Right ventricle myocardium inferior (tissue), 1 donor: ENCODE measurements at regions not wholly inside any gene's neighbourhood (a gene's known extent, or its start where the extent isn't known, plus 50 kb on each side); places are given as distances from the start of the nearest gene placed in this dataset.

Experiments
- ATAC-seq: fragments of 200-7000 bp; cut with Tn5 transposase; one replicate; pipeline ENCODE4 v1.9.1; 2020; ENCODE audit warnings: mild to moderate bottlenecking, moderate library complexity
- DNase-seq: peaks from one replicate; pipeline ENCODE4 v3.0.0; 2021; ENCODE audit errors: missing footprints
- intact Hi-C: fragments of 100-400 bp; cut with DNase I; formaldehyde crosslinking; loops from one replicate; pipeline ENCODE4 v1.11.0; 2022
- donor health status: DM: no; HTN: yes; CAD: no; lungs with severe emphysema.

DNA sequence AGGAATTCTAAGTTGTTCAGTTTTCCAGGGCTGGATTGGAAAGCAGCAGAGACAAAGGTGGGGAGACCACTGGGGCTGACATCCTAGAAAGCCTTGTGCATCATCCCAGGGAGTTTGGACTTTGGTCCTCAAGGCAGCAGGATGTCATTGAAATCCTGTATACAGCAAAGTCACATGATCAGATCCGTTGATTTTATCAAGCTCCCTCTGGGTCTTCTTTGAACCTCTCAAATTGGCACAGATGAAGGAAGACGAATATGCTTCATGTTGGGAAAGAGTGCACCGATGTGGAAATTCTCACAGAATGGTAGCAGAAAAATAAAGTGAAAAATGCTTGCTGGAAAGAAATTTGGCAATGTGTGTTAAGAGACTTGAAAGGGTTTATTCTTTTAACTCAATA is 149.8 kb upstream of the TMTC4 start:
- ATAC-seq = no peak
- intact Hi-C loops = no loop called here
- no peak for DNase-seq

DNA sequence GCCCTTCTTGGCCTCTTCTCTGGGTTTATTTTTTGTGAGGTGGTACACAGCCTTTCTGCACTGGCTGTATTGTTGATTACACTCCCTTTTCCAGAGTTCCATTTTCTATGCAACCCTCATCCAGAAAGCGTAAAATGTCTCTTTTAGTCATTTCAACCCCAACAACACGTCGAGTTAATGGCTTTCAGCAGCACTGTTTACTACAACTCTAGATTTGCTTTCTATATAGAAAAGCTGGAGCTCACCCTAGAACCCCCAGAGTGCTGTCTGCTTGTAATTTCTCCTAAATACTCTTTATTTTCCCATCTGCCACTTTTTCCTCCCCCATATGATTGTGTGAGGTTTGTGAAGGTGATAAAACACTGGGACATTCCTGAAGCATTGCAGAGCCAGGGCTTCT is 148.9 kb upstream of the TMTC4 start:
- DNase-seq = no peak
- ATAC-seq = no peak
- intact Hi-C loops = no loop called here

DNA sequence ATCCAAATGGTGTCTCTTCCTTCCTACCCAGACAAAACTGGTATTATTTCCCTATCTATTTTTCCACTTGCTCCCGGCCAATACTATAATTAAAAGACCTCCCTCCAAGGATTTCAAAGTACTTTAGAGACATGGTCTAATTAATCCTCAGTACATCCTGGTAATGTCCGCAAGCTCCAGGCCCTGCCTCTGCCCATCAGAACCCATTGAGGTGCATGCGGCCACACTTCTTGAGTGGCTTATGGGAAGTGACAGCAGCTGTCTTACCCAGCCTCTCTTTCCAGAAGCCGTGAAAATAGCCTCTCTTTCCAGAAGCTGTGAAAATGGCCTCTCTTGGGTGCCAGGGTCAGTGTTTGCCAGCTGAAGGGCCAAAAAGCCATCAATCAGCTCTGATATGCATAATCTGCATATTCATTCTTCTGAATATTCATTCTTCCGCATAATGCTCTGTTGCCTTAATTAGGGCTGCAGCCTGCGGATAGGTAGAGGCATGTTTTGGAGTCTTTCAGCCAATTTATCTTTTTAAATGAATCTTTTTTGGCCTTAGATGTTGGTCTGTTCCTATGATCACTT is 148.4 kb upstream of the TMTC4 start:
- intact Hi-C loops = no loop called here
- DNase-seq (no peak), ATAC-seq (no peak)

GRCh38 chr13:100818711-100819110 is 144.1 kb upstream of the TMTC4 start:
- DNase-seq (no peak), ATAC-seq (no peak)
- intact Hi-C loops = no loop called here

GRCh38 chr13:100817928-100818327 is 143.3 kb upstream of the TMTC4 start:
- no peak for DNase-seq
- no peak for ATAC-seq
- intact Hi-C loops = no loop called here

- no peak for ATAC-seq
- intact Hi-C loops = no loop called here
Measured at GRCh38 chr13:100815476-100816046, 141.0 kb upstream of the TMTC4 start.

GRCh38 chr13:100812982-100813584 is 138.5 kb upstream of the TMTC4 start:
- intact Hi-C loops = no loop called here
- DNase-seq (no peak), ATAC-seq (no peak)

More at GRCh38 chr13:100815476-100816046, 141.0 kb upstream of the TMTC4 start:
- DNase-seq = no peak

- DNase-seq = peak; percentile 61
- ATAC-seq = no peak
- intact Hi-C loops = no loop called here
Measured at GRCh38 chr13:100811928-100812327, 137.3 kb upstream of the TMTC4 start.

- ATAC-seq (no peak), DNase-seq (no peak)
- intact Hi-C loops = no loop called here
Measured at GRCh38 chr13:100811024-100811865, 136.7 kb upstream of the TMTC4 start.

DNA sequence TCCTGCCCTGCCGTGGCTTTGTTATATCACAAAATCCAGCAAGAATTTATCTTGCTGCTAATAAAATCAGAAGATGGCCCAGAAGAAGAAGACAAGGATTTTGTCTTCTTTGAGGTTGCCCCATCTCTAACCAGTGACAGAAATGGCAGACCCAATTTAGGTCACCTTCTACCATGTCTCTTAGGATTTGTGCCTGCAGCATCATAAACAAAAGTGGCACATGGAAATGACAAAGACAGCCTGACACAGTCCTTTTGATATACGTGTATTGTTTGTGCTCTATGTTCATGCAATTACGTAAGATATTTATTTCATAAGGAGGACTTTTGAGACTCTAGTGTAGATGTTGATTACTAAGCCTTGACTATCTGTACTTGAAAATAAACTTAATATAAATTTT is 135.9 kb upstream of the TMTC4 start:
- intact Hi-C loops = no loop called here
- DNase-seq = no peak
- ATAC-seq = no peak

GRCh38 chr13:100809856-100810255 is 135.3 kb upstream of the TMTC4 start:
- ATAC-seq (no peak), DNase-seq (no peak)
- intact Hi-C loops = no loop called here

- DNase-seq = no peak
- intact Hi-C loops = no loop called here
- ATAC-seq = no peak
Measured at GRCh38 chr13:100809129-100809390, 134.5 kb upstream of the TMTC4 start.

- no peak for ATAC-seq
- no peak for DNase-seq
- intact Hi-C loops = no loop called here
Measured at GRCh38 chr13:100808330-100809128, 133.9 kb upstream of the TMTC4 start.

DNA sequence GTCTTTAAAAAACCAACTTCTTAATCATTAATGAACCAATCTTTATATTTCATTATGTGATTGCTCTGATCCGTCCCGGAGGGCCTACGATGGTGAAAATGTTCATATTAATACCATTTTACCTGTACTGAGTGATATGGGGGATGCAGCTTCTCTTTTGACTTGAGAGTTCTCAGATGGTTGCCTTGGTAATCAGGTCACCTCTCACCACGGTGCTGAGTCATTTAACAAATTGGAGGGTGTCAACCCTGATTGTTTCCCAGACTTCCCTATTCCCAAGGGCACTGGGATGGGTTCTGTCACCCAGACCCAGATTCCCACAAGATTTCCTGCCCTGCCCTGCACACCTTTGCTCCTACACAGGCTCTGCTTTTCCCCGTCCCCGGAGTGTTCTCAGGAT is 128.5 kb upstream of the TMTC4 start:
- ATAC-seq (no peak), DNase-seq (no peak)
- intact Hi-C loops = no loop called here

GRCh38 chr13:100800283-100800875 is 125.8 kb upstream of the TMTC4 start:
- no peak for DNase-seq
- intact Hi-C loops = no loop called here
- no peak for ATAC-seq

DNA sequence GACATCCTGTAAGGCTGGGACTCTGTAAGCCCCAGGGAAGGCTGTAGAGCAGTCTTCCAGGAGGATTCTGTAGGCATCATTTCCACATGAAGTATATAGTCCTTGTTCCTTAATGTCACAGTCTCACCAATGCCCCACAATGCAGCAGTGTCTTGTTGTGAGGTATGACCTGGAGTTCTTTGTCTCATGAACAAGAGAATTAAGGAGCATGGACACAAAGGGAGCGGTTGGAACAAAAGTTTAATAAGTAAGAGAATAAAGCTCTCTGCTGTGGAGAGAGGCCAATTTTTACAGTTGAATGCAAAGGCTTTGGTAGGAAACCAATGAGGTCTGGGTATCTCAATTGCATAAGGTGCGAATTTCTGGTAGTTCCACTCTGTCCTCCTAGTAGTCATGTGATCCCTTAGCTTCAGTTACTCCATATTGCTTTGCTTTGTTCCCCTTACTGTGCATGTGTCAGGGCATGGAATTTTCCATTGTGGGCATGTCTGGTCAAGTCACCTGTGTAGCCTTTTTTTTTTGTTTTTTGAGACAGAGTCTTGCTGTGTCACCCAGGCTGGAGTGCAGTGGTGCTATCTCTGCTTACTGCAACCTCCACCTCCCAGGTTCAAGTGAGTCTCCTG is 124.3 kb upstream of the TMTC4 start:
- DNase-seq (no peak), ATAC-seq (no peak)
- intact Hi-C loops = no loop called here

GRCh38 chr13:100797921-100798320 is 123.3 kb upstream of the TMTC4 start:
- DNase-seq (no peak), ATAC-seq (no peak)
- intact Hi-C loops = no loop called here

DNA sequence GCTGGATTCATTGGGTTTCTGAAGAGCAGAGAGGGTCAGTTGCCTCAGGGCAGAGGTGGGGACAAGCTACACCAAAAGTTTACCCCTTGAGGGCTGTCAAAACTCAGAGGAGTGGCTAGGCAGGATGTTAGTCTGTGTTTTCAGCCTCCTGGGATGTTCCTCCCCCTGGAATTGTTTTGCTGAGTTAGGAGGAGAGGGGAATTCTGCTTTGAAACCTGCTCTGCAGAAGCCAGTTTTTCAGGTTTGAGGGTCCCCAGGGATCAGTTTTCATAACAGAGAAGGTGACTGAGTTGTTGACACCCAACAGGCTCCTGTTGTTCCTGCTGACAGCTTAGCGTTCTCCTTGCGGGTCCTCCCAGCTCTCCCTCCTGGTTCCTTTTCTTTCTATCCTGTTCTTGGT is 121.9 kb upstream of the TMTC4 start:
- intact Hi-C loops = no loop called here
- ATAC-seq = no peak

GRCh38 chr13:100794575-100794974 is 120.0 kb upstream of the TMTC4 start:
- intact Hi-C loops = no loop called here
- ATAC-seq (no peak), DNase-seq (no peak)

More for the DNA sequence above, 121.9 kb upstream of the TMTC4 start:
- no peak for DNase-seq
